ENCODE measurements at regions not wholly inside any gene's neighbourhood (a gene's known extent, or its start where the extent isn't known, plus 50 kb on each side); places are given as distances from the start of the nearest gene placed in this dataset.

- Histone ChIP-seq H3K4me3 (no peak overlapping the region), H3K27me3 (no peaks in the 10 kb centered on the region), H3K36me3 (no peaks in the 10 kb centered on the region), H3K27ac (no peak overlapping the region), H3K4me1 (no peaks in the 10 kb centered on the region), H3K9me3 (no peaks in the 10 kb centered on the region)
- intact Hi-C loops (cut with DNase I) = no loop called here
- DNase-seq (ENCODE audit: low spot score in 2 of 2) = no peak
- TF ChIP-seq CTCF (IDR thresholded peaks at IDR 0.05) = no peak
Measured at GRCh38 chr11:92026664-92027063, 198.0 kb upstream of the FAT3 start.

- intact Hi-C loops (cut with DNase I) = no loop called here
- DNase-seq (ENCODE audit: low spot score in 2 of 2) = no peak
Measured at GRCh38 chr11:92024788-92025187, 199.8 kb upstream of the FAT3 start.

GRCh38 chr11:92022499-92022898 lies 202.1 kb upstream of the FAT3 start:
- no peak overlapping the region for H3K27ac ChIP-seq
- DNase-seq (ENCODE audit: low spot score in 2 of 2) = no peak

More at GRCh38 chr11:92024788-92025187, 199.8 kb upstream of the FAT3 start:
- H3K4me3 ChIP-seq = no peak overlapping the region
- no peak for TF ChIP-seq CTCF (IDR thresholded peaks at IDR 0.05)
- H3K27ac ChIP-seq = no peak overlapping the region
- no peaks in the 10 kb centered on the region for H3K9me3 ChIP-seq
- H3K27me3 ChIP-seq = no peaks in the 10 kb centered on the region
- no peaks in the 10 kb centered on the region for H3K4me1 ChIP-seq
- no peaks in the 10 kb centered on the region for H3K36me3 ChIP-seq

GRCh38 chr11:92018332-92018731 lies 206.3 kb upstream of the FAT3 start:
- Histone ChIP-seq H3K27me3 (no peaks in the 10 kb centered on the region), H3K36me3 (no peaks in the 10 kb centered on the region), H3K27ac (no peak overlapping the region), H3K4me1 (no peaks in the 10 kb centered on the region), H3K4me3 (no peak overlapping the region), H3K9me3 (peaks cover 0 to 6% of the 10 kb centered on the region in 2 donors)
- TF ChIP-seq CTCF (IDR thresholded peaks at IDR 0.05) = no peak
- intact Hi-C loops (cut with DNase I) = no loop called here
- DNase-seq (ENCODE audit: low spot score in 2 of 2) = no peak

More at GRCh38 chr11:92022499-92022898, 202.1 kb upstream of the FAT3 start:
- H3K4me1 ChIP-seq = no peaks in the 10 kb centered on the region
- intact Hi-C loops (cut with DNase I) = no loop called here
- H3K9me3 ChIP-seq = no peaks in the 10 kb centered on the region
- H3K27me3 ChIP-seq = no peaks in the 10 kb centered on the region
- no peaks in the 10 kb centered on the region for H3K36me3 ChIP-seq
- TF ChIP-seq CTCF (IDR thresholded peaks at IDR 0.05) = no peak
- H3K4me3 ChIP-seq = no peak overlapping the region

- Histone ChIP-seq H3K4me3 (no peak overlapping the region), H3K36me3 (no peaks in the 10 kb centered on the region), H3K9me3 (no peaks in the 10 kb centered on the region), H3K27me3 (no peaks in the 10 kb centered on the region), H3K4me1 (no peaks in the 10 kb centered on the region), H3K27ac (no peak overlapping the region)
- intact Hi-C loops (cut with DNase I) = no loop called here
- no peak for DNase-seq (ENCODE audit: low spot score in 2 of 2)
- no peak for TF ChIP-seq CTCF (IDR thresholded peaks at IDR 0.05)
Measured at GRCh38 chr11:92008249-92008648, 216.4 kb upstream of the FAT3 start.

- DNase-seq (ENCODE audit: low spot score in 2 of 2) = no peak
- no peak overlapping the region for H3K4me3 ChIP-seq
- H3K36me3 ChIP-seq = no peaks in the 10 kb centered on the region
- H3K27me3 ChIP-seq = no peaks in the 10 kb centered on the region
- H3K27ac ChIP-seq = no peak overlapping the region
- intact Hi-C loops (cut with DNase I) = no loop called here
- H3K9me3 ChIP-seq = no peaks in the 10 kb centered on the region
- no peak for TF ChIP-seq CTCF (IDR thresholded peaks at IDR 0.05)
- no peaks in the 10 kb centered on the region for H3K4me1 ChIP-seq
Measured at GRCh38 chr11:92002568-92002967, 222.1 kb upstream of the FAT3 start.

Measured in ascending aorta (tissue), 2 donors.